ENCODE measurements at regions not wholly inside any gene's neighbourhood (a gene's known extent, or its start where the extent isn't known, plus 50 kb on each side); places are given as distances from the start of the nearest gene placed in this dataset.

DNA sequence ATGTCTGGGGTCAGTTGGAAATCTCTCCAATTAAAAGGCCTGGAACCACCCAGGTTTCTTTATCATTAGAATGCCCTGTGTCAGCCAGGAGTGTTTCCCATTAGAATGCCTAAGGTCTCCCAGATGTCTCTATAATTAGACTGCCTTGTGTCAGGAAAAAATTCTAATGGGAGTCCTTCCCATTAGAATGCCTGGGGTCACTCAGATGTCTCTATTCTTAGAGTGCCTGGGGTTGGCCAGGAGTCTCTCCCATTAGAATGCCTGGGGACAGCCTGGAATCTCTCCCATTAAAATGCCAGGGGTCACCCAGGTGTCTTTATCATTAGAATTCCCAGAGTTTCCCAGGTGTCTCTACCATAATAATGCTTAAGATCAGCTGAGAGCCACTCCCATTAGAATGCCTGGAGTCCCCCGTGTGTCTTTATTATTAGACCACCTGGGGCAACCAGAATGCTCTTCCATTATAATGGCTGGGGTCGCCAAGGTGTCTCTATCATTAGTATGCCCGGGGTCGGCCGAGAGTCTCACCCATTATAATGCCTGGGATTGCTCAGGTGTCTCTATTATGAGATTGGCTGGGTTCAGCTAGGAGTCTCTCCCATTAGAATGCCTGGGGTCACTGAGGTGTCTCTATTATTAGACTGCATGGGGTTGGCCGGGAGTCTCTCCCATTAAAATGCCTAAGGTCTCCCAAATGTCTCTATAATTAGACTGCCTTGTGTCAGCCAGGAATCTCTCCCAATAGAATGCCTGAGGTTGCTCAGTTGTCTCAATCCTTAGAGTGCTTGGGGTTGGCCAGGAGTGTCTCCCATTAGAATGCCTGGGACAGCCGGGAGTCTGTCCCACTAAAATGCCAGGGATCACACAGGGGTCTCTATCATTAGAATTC is 2254.6 kb downstream of the TP53TG3F start:
- POLR2A ChIA-PET: no interaction called here
- Mint-ChIP-seq H3K36me3 (no peaks in the 10 kb centered on the region), H3K4me1 (no peaks in the 10 kb centered on the region), H3K9me3 (peaks cover 19% of the 10 kb centered on the region), H3K27me3 (no peaks in the 10 kb centered on the region), H3K27ac (no peak overlapping the region), H3K4me3 (no peak overlapping the region)
- DNase-seq (no peak), ATAC-seq (ENCODE audit: low read depth) (no peak)

DNA sequence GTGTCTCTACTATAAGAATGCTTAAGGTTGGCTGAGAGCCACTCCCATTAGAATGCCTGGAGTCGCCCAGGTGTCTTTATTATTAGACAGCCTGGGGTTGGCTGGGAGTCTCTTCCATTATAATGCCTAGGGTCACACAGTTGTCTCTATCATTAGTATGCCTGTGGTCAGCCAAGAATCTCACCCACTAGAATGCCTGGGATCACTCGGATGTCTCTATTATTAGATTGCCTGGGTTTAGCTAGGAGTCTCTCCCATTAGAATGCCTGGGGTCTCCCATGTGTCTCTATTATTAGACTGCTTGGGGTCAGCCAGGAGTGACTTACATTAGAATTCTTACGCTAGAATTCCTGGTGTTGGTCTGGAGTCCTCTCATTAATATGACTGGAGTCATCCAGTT is 2255.3 kb downstream of the TP53TG3F start:
- H3K9me3 Mint-ChIP-seq: peaks cover 24% of the 10 kb centered on the region
- ATAC-seq (ENCODE audit: low read depth) (no peak), DNase-seq (no peak)
- H3K4me1 Mint-ChIP-seq: no peaks in the 10 kb centered on the region
- no peak overlapping the region for H3K27ac Mint-ChIP-seq
- H3K27me3 Mint-ChIP-seq: no peaks in the 10 kb centered on the region
- H3K36me3 Mint-ChIP-seq: no peaks in the 10 kb centered on the region
- POLR2A ChIA-PET: no interaction called here
- no peak overlapping the region for H3K4me3 Mint-ChIP-seq

DNA sequence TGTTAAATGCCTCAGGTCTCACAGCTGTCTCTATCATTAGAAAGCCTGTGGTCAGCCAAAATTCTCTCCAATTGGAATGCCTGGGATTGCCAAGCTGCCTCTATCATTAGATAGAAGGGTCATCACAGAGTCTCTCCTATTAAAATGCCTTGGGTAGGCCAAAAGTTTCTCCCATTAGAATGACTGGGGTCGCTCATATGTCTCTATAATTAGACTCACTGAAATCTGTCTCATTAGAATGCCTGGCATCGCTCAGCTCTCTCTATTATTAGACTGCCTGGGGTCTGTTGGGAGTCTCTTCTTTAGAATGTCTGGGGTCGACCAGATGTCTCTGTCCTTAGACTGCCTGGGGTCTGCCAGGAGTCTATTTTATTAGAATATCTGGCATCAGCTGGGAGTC is 2265.1 kb downstream of the TP53TG3F start:
- DNase-seq (no peak), ATAC-seq (ENCODE audit: low read depth) (no peak)
- no peaks in the 10 kb centered on the region for H3K27me3 Mint-ChIP-seq
- H3K27ac Mint-ChIP-seq: no peak overlapping the region
- H3K9me3 Mint-ChIP-seq: peaks cover 34% of the 10 kb centered on the region
- no peaks in the 10 kb centered on the region for H3K4me1 Mint-ChIP-seq
- no peak overlapping the region for H3K4me3 Mint-ChIP-seq
- no peaks in the 10 kb centered on the region for H3K36me3 Mint-ChIP-seq
- POLR2A ChIA-PET: no interaction called here

DNA sequence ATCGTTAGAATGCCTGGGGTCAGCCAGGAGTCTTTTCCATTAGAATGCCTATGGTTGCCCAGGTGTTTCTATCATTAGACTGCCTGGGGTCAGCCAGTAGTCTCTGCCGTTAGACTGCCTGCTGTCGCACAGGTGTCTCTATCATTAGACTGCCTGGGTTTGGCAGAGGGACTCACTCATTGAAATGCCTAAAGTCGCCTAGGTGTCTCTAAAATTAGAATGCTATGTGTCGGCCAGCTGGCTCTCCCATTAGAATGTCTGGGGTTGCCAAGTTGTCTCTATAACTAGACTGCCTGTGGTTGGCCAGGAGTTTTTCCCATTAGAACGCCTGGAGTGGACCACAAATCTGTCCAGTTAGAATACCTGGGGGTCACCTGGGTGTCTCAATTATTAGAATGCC is 2266.5 kb downstream of the TP53TG3F start:
- POLR2A ChIA-PET: no interaction called here
- no peak for ATAC-seq (ENCODE audit: low read depth)
- DNase-seq: no peak
- Mint-ChIP-seq H3K9me3 (peaks cover 40% of the 10 kb centered on the region), H3K4me3 (no peak overlapping the region), H3K27me3 (no peaks in the 10 kb centered on the region), H3K27ac (no peak overlapping the region), H3K4me1 (no peaks in the 10 kb centered on the region), H3K36me3 (no peaks in the 10 kb centered on the region)

DNA sequence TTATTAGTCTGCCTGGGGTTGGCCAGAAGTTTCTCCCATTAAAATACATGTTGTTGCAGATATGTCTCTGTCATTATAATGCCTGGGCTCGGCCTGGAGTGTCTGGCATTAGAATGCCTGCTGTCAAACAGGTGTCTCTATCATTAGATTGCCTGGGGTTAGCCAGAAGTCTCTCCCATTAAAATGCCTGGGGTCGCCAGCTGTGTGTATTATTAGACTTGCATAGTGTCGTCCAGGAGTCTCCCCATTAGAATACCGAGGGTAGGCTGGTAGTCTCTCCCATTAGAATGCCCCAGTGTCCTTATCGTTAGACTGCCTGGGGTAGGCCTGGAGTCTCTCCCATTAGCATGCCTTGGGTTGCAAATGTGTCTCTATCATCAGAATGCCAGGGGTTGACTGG is 2270.8 kb downstream of the TP53TG3F start:
- no peak for ATAC-seq (ENCODE audit: low read depth)
- no peak overlapping the region for H3K27ac Mint-ChIP-seq
- no peaks in the 10 kb centered on the region for H3K4me1 Mint-ChIP-seq
- H3K9me3 Mint-ChIP-seq: peaks cover 33% of the 10 kb centered on the region
- no peak overlapping the region for H3K4me3 Mint-ChIP-seq
- POLR2A ChIA-PET: no interaction called here
- H3K27me3 Mint-ChIP-seq: no peaks in the 10 kb centered on the region
- DNase-seq: no peak
- no peaks in the 10 kb centered on the region for H3K36me3 Mint-ChIP-seq

DNA sequence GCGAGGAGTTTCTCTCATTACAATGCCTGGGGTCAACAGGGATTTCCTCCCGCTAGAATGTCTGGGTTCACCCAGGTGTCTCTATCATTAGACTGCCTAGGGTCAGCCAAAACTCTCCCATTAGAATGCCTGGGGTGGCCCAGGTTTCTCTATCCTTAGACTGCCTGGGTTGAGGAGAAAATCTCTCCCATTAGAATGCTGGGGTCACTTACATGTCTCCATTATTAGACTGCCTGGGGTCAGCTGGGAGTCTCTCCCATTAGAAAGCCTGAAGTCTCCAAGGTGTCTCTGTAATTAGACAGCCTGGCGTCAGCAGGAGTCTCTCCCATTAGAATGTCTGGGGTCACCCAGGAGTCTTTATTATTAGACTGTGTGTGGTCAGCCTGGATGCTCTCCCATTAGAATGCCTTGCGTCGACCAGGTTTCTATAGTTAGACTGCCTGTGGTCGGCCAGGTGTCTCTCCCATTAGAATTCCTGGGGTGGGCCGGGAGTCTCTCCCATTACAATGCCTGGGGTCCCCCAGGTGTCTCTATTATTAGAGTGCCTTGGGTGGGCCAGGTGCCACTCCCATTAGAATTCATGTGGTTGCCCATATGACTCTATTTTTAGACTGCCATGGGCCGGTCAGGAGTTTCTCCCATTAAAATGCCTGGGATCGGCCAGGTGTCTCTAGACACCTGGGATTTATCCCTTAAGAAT is 2272.1 kb downstream of the TP53TG3F start:
- Mint-ChIP-seq H3K27ac (no peak overlapping the region), H3K9me3 (peaks cover 35% of the 10 kb centered on the region), H3K4me1 (no peaks in the 10 kb centered on the region), H3K36me3 (no peaks in the 10 kb centered on the region), H3K27me3 (no peaks in the 10 kb centered on the region), H3K4me3 (no peak overlapping the region)
- ATAC-seq (ENCODE audit: low read depth): no peak
- no peak for DNase-seq
- POLR2A ChIA-PET: no interaction called here

DNA sequence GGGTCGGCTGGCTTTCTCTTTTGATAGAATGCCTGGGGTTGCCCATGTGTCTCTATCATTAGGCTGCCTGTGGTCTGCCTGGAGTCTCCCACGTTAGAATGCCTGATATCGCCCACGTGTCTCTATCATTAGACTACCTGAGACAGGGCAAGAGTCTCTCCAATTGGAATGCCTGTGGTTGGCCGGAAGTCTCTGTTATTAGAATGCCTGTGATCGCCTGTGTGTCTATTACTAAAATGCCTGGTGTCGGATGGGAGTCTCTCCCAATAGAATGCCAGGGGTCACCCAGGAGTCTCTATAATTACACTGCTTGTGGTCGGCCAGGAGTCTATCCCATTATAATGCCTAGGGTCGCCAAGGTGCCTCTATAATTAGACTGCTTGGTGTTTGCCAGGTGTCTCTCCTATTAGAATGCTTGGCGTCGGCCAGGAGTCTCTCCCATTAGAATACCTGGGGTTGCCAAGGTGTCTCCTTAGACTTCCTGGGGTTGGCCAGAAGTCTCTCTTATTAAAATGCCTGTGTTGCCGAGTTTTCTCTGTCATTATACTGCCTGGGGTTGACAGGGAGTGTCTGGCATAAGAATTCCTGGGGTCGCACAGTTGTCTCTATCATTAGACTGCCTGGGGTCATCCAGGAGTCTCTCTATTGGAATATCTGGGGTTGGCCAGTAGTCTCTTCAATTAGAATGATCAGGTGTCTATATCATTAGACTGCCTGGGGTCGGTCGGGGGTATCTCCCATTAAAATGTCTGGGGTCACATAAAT is 2272.8 kb downstream of the TP53TG3F start:
- Mint-ChIP-seq H3K27ac (no peak overlapping the region), H3K4me1 (no peaks in the 10 kb centered on the region), H3K9me3 (peaks cover 35% of the 10 kb centered on the region), H3K27me3 (no peaks in the 10 kb centered on the region), H3K36me3 (no peaks in the 10 kb centered on the region), H3K4me3 (no peak overlapping the region)
- POLR2A ChIA-PET: no interaction called here
- DNase-seq (no peak), ATAC-seq (ENCODE audit: low read depth) (no peak)

DNA sequence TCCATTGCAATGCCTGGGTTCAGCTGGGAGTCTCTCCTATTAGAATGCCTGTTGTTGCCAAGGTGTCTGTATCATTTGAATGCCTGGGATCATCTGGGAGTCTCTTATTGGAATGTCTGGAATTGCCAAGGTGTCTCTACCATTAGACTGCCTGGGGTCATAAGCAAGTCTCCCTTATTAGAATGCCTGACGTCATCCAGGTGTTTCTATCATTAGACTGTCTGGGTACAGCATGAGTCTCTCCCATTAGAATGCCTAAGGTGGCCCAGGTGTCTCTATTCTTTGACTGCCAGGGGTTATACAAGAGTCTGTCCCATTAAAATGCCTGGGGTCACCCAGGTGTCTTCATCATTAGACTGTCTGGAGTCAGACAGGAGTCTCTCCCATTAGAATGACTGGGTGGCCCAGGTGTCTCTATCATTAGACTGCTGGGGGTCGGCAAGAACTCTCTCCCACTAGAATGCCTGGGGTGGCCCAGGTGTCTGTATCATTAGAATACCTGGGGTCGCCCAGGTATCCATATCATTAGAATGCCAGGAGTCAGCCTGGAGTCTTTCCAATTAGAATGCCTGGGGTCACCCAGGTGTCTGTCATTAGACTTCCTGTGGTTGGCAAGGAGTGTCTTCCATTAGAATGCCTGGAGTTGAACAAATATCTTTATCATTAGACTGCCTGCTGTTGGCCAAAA is 2274.0 kb downstream of the TP53TG3F start:
- ATAC-seq (ENCODE audit: low read depth) (no peak), DNase-seq (no peak)
- no peaks in the 10 kb centered on the region for H3K27me3 Mint-ChIP-seq
- H3K4me1 Mint-ChIP-seq: no peaks in the 10 kb centered on the region
- H3K9me3 Mint-ChIP-seq: peaks cover 41% of the 10 kb centered on the region
- H3K36me3 Mint-ChIP-seq: no peaks in the 10 kb centered on the region
- no peak overlapping the region for H3K4me3 Mint-ChIP-seq
- POLR2A ChIA-PET: no interaction called here
- no peak overlapping the region for H3K27ac Mint-ChIP-seq

DNA sequence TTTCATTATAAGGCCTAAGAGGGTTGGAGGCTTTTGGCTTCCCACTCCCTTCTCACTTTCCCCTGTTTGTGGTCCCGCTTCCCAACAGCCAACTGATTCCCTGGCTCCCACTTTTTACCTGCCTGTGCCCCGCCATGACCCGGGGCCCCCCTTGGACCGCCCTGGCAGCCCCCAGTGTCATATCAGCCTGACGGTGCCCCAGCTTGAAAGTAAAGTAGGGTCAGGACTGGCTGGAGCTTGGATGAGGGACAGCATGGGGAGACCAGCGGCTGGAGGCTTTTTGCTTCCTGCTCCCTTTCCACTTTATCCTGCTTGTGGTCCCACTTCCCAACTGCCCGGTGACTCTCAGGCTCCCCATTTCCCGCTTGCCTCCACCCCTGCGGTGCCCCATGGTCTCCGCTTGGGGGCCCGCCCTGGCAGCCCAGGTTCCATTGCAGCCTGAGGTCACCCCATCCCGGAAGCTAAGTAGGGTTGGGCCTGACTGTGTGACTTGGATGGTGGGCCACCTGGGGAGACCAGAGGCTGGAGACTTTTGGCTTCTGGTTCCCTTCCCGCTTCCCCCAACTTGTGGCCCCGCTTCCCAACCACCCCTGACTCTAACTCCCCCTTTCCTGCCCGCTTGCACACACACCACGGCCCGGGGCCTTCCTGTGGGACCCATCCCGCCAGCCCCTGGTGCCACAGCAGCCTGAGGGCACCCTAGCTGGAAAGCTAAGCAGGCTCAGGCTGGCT is 2274.7 kb downstream of the TP53TG3F start:
- Mint-ChIP-seq H3K27me3 (no peaks in the 10 kb centered on the region), H3K9me3 (peaks cover 46% of the 10 kb centered on the region), H3K36me3 (no peaks in the 10 kb centered on the region), H3K4me3 (no peak overlapping the region), H3K27ac (no peak overlapping the region), H3K4me1 (no peaks in the 10 kb centered on the region)
- ATAC-seq (ENCODE audit: low read depth) (no peak), DNase-seq (no peak)
- POLR2A ChIA-PET: no interaction called here

DNA sequence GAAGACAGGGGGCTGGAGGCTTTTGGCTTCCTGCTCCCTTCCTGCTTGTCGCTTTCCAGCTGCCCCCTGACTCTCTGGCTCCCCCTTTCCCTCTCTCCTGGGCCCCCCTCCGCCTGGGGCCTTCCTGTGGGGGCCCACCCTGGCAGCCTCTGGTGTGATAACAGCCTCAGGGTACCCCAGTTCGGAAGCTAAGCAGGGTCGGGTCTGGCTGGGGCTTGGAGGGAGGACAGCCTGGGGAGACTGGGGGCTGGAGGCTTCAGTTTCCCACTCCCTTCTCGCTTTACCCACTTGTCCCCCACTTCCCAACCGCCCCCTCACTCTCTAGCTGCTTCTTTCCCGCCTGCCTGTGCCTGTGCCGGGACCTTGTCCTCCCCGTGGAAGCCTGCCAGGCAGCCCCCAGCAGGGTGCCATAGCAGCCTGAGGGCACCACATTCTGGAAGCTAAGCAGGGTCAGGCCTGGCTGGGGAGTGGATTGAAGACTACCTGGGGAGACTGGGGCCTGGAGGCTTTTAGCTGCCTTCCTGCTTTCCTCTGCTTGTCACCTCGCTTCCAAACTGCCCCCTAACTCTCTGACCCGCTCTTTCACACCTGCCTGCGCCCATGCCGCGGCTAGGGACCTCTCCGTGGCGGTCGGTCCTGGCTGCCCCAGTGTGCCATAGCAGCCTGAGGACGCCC is 2275.5 kb downstream of the TP53TG3F start:
- H3K36me3 Mint-ChIP-seq: no peaks in the 10 kb centered on the region

DNA sequence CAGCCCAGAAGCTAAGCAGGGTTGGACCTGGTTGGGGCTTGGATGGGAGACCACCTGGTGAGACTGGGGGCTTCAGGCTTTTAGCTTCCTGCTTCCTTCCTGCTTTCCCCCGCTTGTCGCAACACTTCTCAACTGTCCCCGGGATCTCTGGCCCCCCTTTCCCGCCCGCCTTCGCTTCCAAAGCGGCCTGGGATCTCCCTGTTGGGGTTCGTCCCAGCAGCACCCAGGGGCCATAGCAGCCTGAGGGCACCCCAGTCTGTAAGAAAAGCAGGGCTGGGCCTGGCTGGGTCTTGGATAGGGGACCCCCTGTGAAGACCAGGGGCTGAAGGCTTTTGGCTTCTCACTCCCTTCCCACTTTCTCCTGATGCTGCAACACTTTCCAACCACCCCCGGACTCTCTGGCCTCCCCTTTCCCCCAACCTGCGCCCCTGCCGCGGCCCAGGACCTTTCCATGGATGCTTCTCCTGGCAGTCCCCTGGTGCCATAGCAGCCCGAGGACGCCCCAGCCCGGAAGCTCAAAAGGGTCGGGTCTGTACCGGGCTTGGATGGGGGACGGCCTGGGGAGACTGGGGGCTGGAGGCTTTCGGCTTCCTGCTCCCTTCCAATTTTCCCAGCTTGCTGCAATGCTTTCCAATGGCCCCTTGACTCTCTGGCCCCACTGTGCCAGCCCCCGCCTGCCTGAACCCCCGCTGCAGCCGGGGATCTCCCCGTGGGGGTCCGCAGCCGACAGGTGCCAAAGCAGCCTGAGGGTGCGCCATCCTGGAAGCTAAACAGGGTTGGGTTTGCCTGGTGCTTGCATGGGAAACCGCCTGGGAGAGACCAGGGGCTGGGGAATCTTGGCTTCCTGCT is 2276.2 kb downstream of the TP53TG3F start:
- Mint-ChIP-seq H3K4me1 (no peaks in the 10 kb centered on the region), H3K36me3 (no peaks in the 10 kb centered on the region), H3K4me3 (no peak overlapping the region), H3K27me3 (no peaks in the 10 kb centered on the region), H3K9me3 (peaks cover 50% of the 10 kb centered on the region), H3K27ac (no peak overlapping the region)
- ATAC-seq (ENCODE audit: low read depth) (no peak), DNase-seq (no peak)
- POLR2A ChIA-PET: no interaction called here

More for the DNA sequence above, 2275.5 kb downstream of the TP53TG3F start:
- H3K4me3 Mint-ChIP-seq: no peak overlapping the region
- no peaks in the 10 kb centered on the region for H3K27me3 Mint-ChIP-seq
- POLR2A ChIA-PET: no interaction called here
- no peak for DNase-seq
- no peak for ATAC-seq (ENCODE audit: low read depth)
- no peak overlapping the region for H3K27ac Mint-ChIP-seq
- no peaks in the 10 kb centered on the region for H3K4me1 Mint-ChIP-seq
- peaks cover 51% of the 10 kb centered on the region for H3K9me3 Mint-ChIP-seq

DNA sequence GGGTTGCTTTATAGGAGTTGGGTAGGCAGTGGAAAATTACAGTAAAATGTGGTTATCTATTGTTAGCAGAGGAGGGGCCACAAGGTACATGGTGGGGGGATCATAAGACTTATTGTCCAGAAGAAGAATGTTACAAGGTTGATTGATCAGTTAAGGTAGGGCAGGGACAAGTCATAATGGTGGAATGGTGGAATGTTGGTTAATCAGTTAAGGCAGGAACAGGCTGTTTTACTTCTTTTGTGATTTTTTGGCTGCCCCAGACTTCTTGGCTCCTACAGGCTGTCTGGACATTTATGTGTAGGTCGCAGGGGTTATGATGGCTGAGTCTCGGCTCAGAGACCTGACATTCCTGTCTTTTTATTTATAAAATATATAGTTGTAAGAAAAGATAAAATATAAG is 2277.1 kb downstream of the TP53TG3F start:
- H3K27me3 Mint-ChIP-seq: no peaks in the 10 kb centered on the region
- no peaks in the 10 kb centered on the region for H3K4me1 Mint-ChIP-seq
- POLR2A ChIA-PET: no interaction called here
- H3K9me3 Mint-ChIP-seq: peaks cover 51% of the 10 kb centered on the region
- no peaks in the 10 kb centered on the region for H3K36me3 Mint-ChIP-seq
- H3K27ac Mint-ChIP-seq: no peak overlapping the region
- no peak for DNase-seq
- H3K4me3 Mint-ChIP-seq: no peak overlapping the region
- ATAC-seq (ENCODE audit: low read depth): no peak

Measured in activated naive CD8-positive, alpha-beta T cell treated with anti-CD3 and anti-CD28 coated beads, Interleukin-2, amount 10 ng/mL, durations not matched to agents 7 days and 5 days (primary cell).